Upper lobe of right lung (tissue), 1 donor: ENCODE measurements at regions not wholly inside any gene's neighbourhood (a gene's known extent, or its start where the extent isn't known, plus 50 kb on each side); places are given as distances from the start of the nearest gene placed in this dataset.

Experiments
- ATAC-seq: fragments of 200-7000 bp; cut with Tn5 transposase; one replicate; pipeline ENCODE4 v1.9.1; 2020; ENCODE audit warnings: mild to moderate bottlenecking, moderate library complexity
- DNase-seq: peaks from one replicate; pipeline ENCODE4 v3.0.0-alpha.2; 2020
- H3K27ac ChIP-seq: fragments of 200-600 bp; one replicate; pipeline ENCODE4 v1.8.0; 2022
- H3K27me3 ChIP-seq: fragments of 200-600 bp; one replicate; pipeline ENCODE4 v1.8.0; 2022; ENCODE audit warnings: mild to moderate bottlenecking
- H3K36me3 ChIP-seq: fragments of 200-600 bp; one replicate; pipeline ENCODE4 v1.8.0; 2022
- H3K4me1 ChIP-seq: fragments of 200-600 bp; one replicate; pipeline ENCODE4 v1.8.0; 2022
- H3K4me3 ChIP-seq: fragments of 200-600 bp; one replicate; pipeline ENCODE4 v1.8.0; 2022; ENCODE audit warnings: mild to moderate bottlenecking
- H3K9me3 ChIP-seq: fragments of 200-600 bp; one replicate; pipeline ENCODE4 v1.8.0; 2022
- CTCF ChIP-seq: fragments of 200-600 bp; IDR thresholded peaks from one replicate; pipeline ENCODE4 v1.8.0; 2022; ENCODE audit warnings: antibody characterized with exemption
- intact Hi-C: fragments of 100-400 bp; cut with DNase I; formaldehyde crosslinking; loops from one replicate; pipeline ENCODE4 v1.11.0; 2022
- donor health status: DM: no; HTN: yes; CAD: no; lungs with severe emphysema.

- Histone ChIP-seq H3K27me3 (no peaks in the 10 kb centered on the region), H3K36me3 (no peaks in the 10 kb centered on the region), H3K4me1 (no peaks in the 10 kb centered on the region), H3K4me3 (no peak overlapping the region), H3K9me3 (no peaks in the 10 kb centered on the region), H3K27ac (no peak overlapping the region)
- intact Hi-C loops, result no loop called here
- TF ChIP-seq CTCF, result no peak
- ATAC-seq, result no peak
- DNase-seq, result no peak
Observed at GRCh38 chr4:18342847-18343246, 321.3 kb upstream of the LCORL start.

GRCh38 chr4:18321956-18322530 is 300.5 kb upstream of the LCORL start:
- H3K4me1 ChIP-seq, result no peaks in the 10 kb centered on the region
- no peak for TF ChIP-seq CTCF
- DNase-seq (no peak), ATAC-seq (no peak)
- no peaks in the 10 kb centered on the region for H3K36me3 ChIP-seq
- no peak overlapping the region for H3K27ac ChIP-seq
- no peak overlapping the region for H3K4me3 ChIP-seq
- H3K27me3 ChIP-seq, result no peaks in the 10 kb centered on the region
- intact Hi-C loops, result no loop called here
- no peaks in the 10 kb centered on the region for H3K9me3 ChIP-seq

- H3K9me3 ChIP-seq, result no peaks in the 10 kb centered on the region
- no peak for TF ChIP-seq CTCF
- no peaks in the 10 kb centered on the region for H3K36me3 ChIP-seq
- H3K4me3 ChIP-seq, result no peak overlapping the region
- peak overlapping the region; percentile 9 for H3K27ac ChIP-seq
- no peaks in the 10 kb centered on the region for H3K27me3 ChIP-seq
- no peak for ATAC-seq
- DNase-seq, result no peak
- intact Hi-C loops, result no loop called here
- H3K4me1 ChIP-seq, result no peaks in the 10 kb centered on the region
Observed at GRCh38 chr4:18319431-18319830, 297.9 kb upstream of the LCORL start.

- Histone ChIP-seq H3K36me3 (no peaks in the 10 kb centered on the region), H3K9me3 (no peaks in the 10 kb centered on the region), H3K27ac (peak overlapping the region; percentile 9), H3K27me3 (no peaks in the 10 kb centered on the region), H3K4me3 (no peak overlapping the region), H3K4me1 (no peaks in the 10 kb centered on the region)
- TF ChIP-seq CTCF, result no peak
- ATAC-seq (peak; percentile 43), DNase-seq (no peak)
- intact Hi-C loops, result no loop called here
Observed at GRCh38 chr4:18318682-18319388, 297.3 kb upstream of the LCORL start.

GRCh38 chr4:18314731-18315130 is 293.2 kb upstream of the LCORL start:
- H3K4me3 ChIP-seq, result no peak overlapping the region
- H3K9me3 ChIP-seq, result no peaks in the 10 kb centered on the region
- no peak for ATAC-seq
- no peak overlapping the region for H3K27ac ChIP-seq
- no peaks in the 10 kb centered on the region for H3K4me1 ChIP-seq
- no peaks in the 10 kb centered on the region for H3K27me3 ChIP-seq
- intact Hi-C loops, result no loop called here
- H3K36me3 ChIP-seq, result no peaks in the 10 kb centered on the region
- TF ChIP-seq CTCF, result no peak
- no peak for DNase-seq
